Astrocyte (in vitro differentiated cells and primary cell): ENCODE measurements at regions not wholly inside any gene's neighbourhood (a gene's known extent, or its start where the extent isn't known, plus 50 kb on each side); places are given as distances from the start of the nearest gene placed in this dataset.

Source experiments
- EZH2 ChIP-seq: IDR thresholded peaks from 2 replicates; pipeline ENCODE4 v1.6.1; 2012; ENCODE audit warnings: mild to moderate bottlenecking, low read length, inconsistent platforms; ENCODE audit not compliant: insufficient read depth
- TF ChIP-seq, protein P1 (sequence below): IDR thresholded peaks from 2 replicates; pipeline ENCODE4 v1.5.1; 2011; ENCODE audit warnings: low read depth, mild to moderate bottlenecking, inconsistent platforms, low read length, moderate library complexity; ENCODE audit not compliant: insufficient read depth

DNA sequence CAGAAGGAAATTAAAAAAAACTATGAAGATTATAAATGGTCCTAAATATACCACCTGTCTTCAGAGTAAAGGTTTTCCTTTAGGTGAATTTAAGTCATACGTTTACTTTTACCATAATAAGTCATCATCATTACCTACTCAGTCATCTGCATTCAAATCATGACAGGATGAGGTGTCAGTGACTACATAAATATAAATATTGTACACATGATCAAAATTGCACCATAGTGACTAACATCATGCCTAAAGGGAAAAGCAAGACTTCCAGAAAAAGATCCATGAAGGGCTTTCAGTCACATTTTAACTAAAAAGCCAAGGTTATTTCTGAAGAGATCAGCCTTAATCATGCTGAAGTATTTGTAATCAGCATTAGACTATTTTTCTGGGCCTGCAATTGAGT lies 759.9 kb upstream of the FLRT2 start:
- TF ChIP-seq, protein P1, sequence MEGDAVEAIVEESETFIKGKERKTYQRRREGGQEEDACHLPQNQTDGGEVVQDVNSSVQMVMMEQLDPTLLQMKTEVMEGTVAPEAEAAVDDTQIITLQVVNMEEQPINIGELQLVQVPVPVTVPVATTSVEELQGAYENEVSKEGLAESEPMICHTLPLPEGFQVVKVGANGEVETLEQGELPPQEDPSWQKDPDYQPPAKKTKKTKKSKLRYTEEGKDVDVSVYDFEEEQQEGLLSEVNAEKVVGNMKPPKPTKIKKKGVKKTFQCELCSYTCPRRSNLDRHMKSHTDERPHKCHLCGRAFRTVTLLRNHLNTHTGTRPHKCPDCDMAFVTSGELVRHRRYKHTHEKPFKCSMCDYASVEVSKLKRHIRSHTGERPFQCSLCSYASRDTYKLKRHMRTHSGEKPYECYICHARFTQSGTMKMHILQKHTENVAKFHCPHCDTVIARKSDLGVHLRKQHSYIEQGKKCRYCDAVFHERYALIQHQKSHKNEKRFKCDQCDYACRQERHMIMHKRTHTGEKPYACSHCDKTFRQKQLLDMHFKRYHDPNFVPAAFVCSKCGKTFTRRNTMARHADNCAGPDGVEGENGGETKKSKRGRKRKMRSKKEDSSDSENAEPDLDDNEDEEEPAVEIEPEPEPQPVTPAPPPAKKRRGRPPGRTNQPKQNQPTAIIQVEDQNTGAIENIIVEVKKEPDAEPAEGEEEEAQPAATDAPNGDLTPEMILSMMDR = no peak
- TF ChIP-seq EZH2 = no peak
